22Rv1 (cell line): ENCODE measurements at regions not wholly inside any gene's neighbourhood (a gene's known extent, or its start where the extent isn't known, plus 50 kb on each side); places are given as distances from the start of the nearest gene placed in this dataset.

Source experiments
- H3K27ac ChIP-seq: fragments of 450-650 bp; 2 replicates; pipeline ENCODE4 v1.5.1; 2017
- ZFX ChIP-seq: fragments of 450-650 bp; IDR thresholded peaks from 2 replicates; pipeline ENCODE4 v1.6.1; 2017; ENCODE audit warnings: antibody characterized with exemption, borderline replicate concordance
- TF ChIP-seq, protein P1 (sequence below): fragments of 450-650 bp; IDR thresholded peaks from 2 replicates; pipeline ENCODE4 v1.5.1; 2017; ENCODE audit warnings: mild to moderate bottlenecking

- H3K27ac ChIP-seq, result no peak overlapping the region
- no peak for TF ChIP-seq ZFX
- TF ChIP-seq, protein P1, sequence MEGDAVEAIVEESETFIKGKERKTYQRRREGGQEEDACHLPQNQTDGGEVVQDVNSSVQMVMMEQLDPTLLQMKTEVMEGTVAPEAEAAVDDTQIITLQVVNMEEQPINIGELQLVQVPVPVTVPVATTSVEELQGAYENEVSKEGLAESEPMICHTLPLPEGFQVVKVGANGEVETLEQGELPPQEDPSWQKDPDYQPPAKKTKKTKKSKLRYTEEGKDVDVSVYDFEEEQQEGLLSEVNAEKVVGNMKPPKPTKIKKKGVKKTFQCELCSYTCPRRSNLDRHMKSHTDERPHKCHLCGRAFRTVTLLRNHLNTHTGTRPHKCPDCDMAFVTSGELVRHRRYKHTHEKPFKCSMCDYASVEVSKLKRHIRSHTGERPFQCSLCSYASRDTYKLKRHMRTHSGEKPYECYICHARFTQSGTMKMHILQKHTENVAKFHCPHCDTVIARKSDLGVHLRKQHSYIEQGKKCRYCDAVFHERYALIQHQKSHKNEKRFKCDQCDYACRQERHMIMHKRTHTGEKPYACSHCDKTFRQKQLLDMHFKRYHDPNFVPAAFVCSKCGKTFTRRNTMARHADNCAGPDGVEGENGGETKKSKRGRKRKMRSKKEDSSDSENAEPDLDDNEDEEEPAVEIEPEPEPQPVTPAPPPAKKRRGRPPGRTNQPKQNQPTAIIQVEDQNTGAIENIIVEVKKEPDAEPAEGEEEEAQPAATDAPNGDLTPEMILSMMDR, result no peak
Measured at GRCh38 chr5:103442750-103443149, 119.8 kb downstream of the NUDT12 start.

GRCh38 chr5:103441523-103441922 is 121.1 kb downstream of the NUDT12 start:
- TF ChIP-seq, protein P1, result peak; percentile 42
- TF ChIP-seq ZFX, result no peak

GRCh38 chr5:103439007-103439406 is 123.6 kb downstream of the NUDT12 start:
- no peak for TF ChIP-seq ZFX
- TF ChIP-seq, protein P1, result no peak
- H3K27ac ChIP-seq, result no peak overlapping the region

More at GRCh38 chr5:103441523-103441922, 121.1 kb downstream of the NUDT12 start:
- no peak overlapping the region for H3K27ac ChIP-seq

DNA sequence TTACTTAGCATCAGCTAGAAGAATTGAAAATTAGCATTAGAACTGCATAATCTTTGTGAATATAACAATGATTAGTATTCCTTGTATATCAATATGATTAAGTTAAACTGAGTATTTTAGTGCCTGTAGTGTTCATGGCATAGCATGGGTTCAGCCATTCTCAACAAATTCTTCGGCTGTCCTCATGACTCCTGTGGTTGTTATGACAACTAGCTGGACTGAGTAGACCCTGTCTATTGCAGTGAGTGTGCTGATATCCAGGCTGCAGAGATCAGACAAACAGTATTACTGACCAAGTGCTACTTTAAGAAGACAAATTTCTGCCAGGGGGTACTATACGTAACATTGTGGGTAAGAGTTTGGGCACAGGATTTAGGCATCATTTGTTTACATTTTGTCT is 125.9 kb downstream of the NUDT12 start:
- H3K27ac ChIP-seq, result no peak overlapping the region
- no peak for TF ChIP-seq ZFX
- TF ChIP-seq, protein P1, result no peak

GRCh38 chr5:103436112-103436511 is 126.5 kb downstream of the NUDT12 start:
- TF ChIP-seq ZFX, result no peak
- TF ChIP-seq, protein P1, result no peak
- no peak overlapping the region for H3K27ac ChIP-seq

GRCh38 chr5:103435136-103435889 is 127.3 kb downstream of the NUDT12 start:
- no peak for TF ChIP-seq ZFX
- TF ChIP-seq, protein P1, result no peak
- H3K27ac ChIP-seq, result no peak overlapping the region

- TF ChIP-seq ZFX, result no peak
- TF ChIP-seq, protein P1, result no peak
- H3K27ac ChIP-seq, result no peak overlapping the region
Measured at GRCh38 chr5:103434057-103434456, 128.5 kb downstream of the NUDT12 start.
